HG03565 (cell line): ENCODE measurements at regions not wholly inside any gene's neighbourhood (a gene's known extent, or its start where the extent isn't known, plus 50 kb on each side); places are given as distances from the start of the nearest gene placed in this dataset.
A peak's percentile ranks its signal among the peaks of the same experiment; 100 is the strongest.

Source experiments
- ATAC-seq: cut with Tn5 transposase; IDR thresholded peaks from one replicate; pipeline ENCODE4 v1.9.1; 2021; ENCODE audit warnings: mild to moderate bottlenecking, moderate library complexity; ENCODE audit not compliant: unreplicated experiment

DNA sequence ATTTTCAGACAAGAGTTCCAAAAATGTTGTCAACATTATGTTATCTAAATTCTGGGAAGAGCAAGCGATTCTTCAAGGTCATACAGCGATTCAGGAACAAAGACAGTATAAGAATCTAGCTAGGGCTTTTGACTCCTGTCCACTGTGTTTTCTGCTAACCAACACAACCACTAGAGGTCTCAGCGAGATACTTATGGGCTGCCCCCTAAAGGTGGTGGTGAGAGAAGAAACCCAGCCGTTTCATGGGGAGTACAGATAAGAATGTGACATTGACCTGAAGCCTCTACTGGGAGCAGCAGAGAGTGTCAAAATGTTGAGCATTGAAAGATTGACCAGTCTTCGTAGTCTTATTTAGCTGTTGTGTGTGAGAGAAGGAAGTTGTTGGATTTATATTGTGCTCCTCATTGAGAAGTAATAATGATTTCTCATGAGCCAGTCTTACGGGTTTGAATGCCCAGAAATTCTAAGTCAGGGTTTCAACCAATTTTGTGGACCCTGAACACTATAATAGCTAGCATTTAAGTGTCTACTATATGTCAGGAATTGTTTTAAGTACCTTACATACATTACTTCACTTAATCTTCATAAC is 168.3 kb downstream of the SPRY1 start:
- peak; percentile 100 for ATAC-seq

DNA sequence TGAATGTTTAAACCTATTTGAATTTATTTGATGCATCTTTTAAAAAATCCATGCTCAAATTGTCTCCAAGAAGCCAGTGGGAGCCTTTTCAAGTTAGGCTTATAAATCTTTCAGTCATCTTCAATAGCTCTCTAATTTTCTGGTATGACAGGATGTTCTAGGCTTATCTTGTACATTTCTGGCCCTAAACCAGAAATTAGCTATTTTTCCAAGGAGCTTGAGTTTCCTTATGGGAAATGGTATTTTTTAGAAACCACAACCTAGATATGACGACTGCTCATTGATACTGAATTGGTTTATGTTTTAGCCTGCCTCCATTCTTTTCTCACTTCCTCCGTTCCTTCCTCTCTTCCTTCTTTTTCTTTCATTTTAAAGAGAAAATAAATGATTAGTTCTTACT is 172.3 kb downstream of the SPRY1 start:
- no peak for ATAC-seq

DNA sequence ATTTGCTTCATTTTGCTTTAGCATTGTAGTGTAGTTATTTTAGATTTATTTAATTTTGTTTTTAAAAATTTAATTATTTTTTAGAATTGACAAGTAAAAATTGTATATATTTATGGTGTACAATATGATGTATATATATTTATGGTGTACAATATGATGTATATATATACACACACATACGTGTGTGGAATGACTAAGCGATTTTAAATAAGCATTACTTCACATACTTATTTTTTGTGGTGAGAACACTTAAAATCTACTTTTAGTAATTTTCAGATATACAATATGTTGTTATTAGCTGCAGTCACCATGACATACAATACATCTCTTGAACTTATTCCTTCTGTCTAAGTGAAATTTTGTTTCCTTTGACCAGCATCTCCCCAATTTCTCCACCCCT is 172.9 kb downstream of the SPRY1 start:
- ATAC-seq, result no peak

DNA sequence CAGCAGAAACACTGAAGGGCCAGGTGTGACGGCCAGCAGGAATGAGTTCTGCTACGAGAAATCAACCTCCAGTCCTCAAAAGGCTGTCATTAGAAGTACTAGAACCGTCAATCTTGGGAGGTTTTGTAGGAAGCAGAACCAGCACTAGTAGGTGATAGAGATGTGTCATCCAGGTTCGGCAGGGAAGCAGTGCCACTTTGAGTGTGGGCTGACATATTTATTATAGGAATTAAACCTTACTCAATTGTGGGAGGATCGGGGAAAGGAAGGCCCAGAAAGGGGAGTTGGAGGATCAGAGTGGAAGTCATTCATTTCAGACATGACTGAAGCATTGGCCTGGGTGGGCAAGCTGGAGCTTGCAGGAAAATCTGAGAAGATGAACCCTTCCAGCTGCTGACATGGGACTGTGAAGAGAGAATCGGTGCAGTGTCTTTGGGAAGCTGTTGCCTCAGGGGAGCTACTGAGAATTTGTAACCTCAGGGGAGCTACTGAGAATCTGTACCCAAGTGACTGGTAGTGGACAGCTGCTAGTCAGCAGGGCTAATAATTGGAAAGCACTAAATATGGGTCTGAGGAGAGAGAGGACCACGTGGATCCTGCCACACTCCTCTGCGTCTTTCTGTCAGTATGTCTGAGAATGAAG is 177.4 kb downstream of the SPRY1 start:
- no peak for ATAC-seq

DNA sequence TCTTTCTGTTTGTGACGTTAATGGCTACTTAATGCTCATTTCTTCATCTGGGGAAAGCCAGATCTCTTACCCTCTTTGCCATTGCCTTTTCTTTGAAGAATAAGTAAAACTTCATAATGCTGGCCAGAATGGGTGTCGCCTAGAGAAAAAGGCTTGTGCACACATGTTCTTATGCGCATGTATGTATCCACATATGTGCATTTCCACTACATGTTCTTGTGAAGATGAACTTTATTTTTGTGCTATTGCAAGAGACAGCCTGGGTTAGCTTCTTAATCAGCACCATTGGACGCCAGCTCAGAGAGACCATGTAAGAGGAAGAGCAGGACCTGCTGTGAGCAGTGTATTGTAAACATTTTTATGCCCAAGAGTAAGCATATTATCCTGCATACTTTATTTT is 178.7 kb downstream of the SPRY1 start:
- ATAC-seq, result no peak

DNA sequence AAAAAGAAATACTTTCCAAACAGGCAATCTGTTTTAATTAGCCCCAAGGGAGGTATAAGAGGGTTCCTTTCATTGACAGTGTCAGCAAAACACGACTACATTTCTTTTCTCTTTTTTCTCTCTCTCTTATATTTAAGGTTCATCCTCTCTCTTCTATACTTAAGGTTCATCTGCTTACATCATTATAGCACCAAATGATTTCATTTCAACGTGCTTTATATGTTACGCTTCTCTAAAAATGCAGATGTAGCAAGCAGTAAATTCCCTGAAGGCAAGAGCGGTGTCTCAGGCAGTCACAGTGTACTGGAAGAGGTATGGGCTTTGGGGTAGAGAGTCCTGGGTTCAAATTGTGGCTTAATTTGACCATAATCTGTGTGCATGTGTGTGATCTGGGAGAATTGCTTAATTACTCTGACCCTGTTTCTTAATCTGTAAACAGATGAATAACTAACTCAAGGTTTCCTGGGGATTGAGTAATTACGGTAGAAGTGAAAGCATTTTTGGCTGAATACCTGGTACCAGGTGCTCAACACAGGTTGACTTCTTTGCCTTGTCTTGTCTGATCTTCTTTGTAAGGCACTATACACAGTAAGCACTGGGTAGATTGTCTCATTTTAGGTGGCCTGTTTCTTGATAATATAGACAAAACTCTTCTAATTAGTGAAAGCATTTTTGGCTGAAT is 180.8 kb downstream of the SPRY1 start:
- no peak for ATAC-seq

DNA sequence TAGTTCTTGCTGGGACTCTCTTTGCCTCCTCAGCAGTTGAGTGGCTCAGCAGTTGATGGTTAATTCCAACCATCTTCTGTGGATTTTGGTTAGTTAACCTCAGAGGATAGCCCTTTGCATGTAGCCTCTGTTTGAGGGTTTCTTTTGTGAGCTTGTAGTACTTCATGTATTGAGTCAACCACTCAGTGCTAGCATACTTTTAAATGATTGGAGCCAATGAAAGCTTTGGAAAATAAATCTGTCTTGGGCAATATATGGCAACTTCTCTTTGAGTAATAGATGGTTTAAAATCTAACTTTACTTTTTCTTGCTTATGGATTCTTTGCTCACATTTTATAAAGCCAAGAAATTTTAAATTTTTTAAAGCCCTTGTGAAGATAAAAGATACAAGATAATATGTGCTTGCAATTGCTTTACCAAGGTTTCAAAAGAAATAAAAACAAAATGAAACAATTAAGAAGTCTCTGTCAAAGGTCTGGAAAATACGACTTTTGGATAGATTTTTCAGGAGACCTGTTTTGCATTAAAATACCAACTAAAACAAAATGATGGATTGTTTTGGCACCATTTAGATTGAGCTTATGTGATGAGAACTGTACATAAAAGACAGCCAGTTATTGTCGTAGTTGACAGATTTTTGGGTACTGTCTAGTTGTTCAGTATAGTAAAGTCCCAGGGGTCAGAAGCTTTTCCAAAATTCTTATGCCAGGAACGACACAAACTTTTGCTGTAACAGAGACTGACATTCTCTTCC is 181.9 kb downstream of the SPRY1 start:
- no peak for ATAC-seq

DNA sequence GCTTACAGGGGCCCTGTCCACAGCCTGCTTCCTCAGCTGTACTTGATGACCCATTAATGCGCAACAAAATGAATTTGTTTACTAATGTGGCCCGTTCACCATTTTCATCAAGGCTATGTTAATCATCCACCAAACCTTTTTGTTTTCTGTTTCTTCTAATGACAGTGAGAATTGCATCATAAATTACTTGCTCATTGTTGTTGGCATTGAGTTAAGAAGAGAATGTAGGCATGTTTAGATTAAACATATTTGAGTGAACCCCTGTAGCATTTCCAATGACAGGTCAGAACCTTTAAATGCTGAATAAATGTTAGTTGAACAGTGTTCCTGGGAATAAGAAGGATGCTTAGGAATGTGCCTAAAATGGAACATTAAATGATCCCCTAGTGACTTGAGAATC is 183.4 kb downstream of the SPRY1 start:
- ATAC-seq, result no peak

DNA sequence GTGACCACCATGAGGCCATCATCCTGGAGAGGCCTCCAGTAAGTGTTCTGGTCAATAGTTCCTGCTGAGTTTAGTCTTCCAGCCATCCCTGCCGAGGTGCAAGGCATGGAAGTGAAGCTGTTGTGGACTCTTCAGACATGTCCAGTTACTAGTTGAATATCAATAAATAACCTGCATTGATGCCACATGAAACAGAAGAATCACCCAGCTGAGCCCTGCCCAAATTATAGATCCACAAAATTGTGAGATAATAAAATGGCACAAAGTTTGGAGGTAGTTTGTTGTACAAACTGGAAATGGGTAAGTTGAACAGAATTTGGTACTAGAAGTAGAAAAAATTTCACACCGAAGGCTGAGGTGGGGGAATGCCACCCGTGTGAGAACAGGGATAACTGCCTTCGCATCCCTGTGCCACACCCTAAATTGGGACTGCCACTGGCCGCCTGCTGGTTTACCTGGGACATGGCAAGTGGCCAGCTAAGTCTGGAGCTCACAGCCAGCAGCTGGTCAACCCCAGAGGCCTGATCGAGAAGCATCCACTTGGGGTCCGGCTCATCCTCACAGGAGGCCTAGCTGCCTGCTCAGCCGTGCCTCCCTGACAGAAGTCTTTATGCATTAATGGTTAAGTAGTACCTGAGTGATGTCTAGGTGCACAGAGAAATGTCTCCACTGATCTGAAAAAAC is 184.5 kb downstream of the SPRY1 start:
- ATAC-seq, result no peak

DNA sequence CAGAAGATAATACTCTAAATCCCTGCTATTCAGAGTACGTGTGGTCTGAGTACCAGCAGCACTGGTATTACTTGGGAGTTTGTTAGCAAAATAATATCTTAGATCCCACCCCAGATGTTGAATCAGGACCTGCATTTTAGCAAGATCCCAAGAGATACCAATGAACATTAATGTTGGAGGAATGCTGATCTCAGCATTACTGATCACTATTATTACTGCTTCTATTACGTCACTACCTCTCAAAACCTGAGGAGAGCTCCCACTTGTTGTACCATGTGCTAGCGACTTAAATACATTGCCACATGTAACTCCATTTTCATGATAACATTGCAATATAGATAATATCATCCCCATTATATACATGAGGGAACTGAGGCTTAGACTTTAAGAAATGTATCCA is 185.2 kb downstream of the SPRY1 start:
- ATAC-seq, result no peak

DNA sequence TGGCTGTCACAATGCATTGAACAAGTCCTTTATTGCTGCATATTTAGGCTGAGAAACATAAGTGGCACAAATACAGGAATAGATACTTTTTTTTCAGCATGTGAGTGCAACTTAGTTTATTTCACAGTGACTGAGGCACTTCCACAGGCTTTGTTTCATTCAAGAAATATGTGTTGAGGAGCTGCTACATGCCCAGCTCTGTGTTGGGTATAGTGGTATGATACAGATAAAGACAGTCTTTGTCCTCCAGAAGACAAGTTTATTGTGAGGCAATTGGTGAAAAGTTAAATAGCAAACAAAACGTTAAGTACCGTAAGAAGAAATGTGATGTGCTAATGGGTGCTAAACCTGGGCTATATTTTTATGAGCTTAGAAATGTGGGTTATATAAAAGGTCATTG is 186.4 kb downstream of the SPRY1 start:
- no peak for ATAC-seq

DNA sequence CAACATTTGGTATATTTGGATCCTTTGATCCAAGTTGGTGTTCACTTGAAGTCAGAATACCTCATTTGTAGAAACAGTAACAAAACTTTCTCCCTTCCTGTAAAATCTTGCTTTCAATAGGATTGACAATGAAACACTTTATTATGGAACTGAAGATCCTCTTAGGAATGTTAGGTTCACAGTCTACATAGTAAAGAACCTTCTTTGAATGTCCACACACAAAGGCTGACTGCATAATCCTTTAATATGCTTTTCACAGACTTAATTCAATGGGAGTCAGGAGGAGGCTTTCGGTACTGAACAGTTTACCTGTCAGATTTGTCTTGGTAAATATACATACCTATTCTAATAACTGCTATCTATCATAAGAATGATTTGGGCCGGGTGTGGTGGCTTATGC is 188.5 kb downstream of the SPRY1 start:
- no peak for ATAC-seq

DNA sequence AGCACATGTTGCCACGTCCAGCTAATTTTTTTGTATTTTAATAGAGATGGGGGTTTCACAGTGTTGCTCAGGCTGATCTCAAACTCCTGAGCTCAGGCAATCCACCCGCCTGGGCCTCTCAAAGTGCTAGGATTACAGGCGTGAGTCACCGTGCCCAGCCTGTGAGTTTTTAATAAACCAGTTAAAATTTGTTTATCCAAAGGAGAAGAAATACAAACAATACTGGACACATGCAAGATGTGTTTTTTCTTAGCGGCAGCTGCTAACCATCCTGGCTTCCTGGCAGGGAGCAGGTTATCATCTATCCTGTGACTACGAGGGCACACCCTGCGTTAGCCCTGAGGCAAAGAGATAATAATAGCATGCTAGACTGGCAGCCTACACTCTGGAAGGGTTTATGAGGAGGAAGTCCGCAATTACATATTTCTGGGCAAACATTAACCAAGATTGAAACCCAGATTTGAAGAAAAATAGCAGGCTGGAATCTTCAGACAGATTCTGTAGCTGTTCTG is 191.4 kb downstream of the SPRY1 start:
- ATAC-seq, result peak; percentile 0

DNA sequence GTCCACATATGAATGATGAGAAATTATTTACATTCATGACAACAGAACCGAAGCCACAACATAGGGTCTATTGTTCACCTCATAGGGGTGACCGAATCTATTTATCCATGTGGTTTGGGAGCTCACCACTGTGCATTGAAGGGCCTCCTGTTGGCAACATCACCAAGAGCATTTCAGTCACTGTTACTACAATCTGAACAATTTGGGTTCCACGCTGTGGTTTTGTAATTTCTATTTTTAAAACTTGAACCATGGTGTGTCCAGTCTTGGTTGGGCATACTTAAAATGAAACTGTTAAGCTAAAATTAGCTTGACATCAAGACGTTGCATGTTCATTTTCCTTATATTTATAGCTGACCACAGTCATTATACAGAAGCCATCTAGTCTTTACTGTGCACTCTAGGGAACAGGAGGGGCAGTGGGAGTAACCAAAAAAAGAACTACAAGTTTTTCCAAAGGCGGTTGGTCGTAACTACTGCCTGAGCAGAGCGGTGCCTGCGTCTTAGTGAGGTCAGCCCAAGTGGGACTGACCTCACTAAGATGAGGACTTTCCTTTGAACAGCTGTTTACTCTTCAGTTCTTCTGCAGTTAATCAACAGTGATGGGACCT is 192.1 kb downstream of the SPRY1 start:
- peak; percentile 80 for ATAC-seq

DNA sequence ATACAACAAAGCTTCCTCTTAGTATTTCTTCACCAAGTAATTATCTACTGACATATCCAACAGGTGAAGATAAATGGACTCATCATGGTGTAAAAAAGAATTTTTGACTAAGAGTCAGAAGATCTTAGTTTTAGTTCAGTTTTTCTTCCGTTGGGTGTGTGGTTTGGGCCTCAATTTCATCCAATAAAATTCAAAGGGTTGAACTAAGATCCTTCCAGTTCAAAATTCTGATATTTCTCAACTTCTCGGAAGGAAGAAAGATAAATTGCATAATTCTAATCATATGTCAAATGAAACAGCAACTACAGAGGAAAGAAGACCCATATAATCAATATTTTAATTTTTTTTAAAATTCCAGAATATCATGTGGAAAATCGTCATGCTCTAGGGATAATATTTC is 192.7 kb downstream of the SPRY1 start:
- ATAC-seq, result no peak

DNA sequence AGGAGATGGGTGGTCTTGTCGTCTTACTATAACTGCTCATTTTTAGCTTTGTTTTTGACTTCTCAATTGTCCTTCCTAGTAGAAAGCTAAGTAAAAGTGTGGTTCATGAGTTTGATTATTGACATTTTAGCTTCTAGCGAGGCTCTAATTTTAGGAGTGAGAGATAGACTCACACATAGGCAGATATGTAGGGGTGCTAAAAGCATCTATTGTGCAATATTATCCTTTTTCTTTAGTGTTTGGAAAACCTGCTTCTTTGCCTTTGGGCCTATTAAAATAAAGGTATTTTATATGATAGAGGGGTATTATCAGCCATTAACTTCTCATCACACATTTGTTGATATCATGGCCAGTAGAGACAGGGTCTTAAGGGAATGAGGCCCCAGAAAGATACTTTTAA is 195.3 kb downstream of the SPRY1 start:
- ATAC-seq, result no peak

DNA sequence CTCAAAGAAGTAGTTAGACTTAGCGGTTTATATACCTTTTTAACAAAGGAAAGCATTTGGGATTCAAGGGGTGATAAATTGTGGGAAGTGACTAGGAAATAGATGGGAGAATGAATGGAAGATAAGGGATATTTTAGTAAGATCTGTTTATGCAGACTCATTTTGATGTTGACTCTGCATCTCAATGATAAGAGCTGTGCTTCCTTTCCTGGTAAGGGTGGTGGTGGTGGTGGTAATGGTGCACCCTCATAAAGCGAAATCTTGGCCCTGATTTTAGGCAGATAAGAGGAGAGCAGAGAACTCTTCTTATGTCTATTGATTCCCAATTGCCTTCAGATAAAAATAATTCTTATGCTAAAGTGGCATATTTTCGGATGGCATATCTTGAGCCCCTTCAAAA is 197.1 kb downstream of the SPRY1 start:
- no peak for ATAC-seq

DNA sequence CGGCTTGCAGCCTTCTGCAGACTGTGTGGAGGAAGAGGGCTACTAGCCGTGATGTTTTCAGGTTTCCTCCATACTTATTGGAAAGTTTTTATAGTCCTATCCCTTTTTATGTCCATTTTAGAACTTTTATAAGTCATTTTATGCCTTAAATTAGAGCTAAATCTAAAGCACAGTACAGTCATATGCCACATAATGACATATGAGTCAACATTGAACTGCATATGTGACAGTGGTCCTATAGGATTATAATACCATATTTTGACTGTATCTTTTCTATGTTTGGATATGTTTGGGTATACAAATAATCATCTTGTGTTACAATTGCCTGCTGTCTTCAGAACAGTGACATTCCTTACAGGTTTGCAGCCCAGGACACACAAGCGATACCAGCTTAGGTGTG is 200.2 kb downstream of the SPRY1 start:
- no peak for ATAC-seq

DNA sequence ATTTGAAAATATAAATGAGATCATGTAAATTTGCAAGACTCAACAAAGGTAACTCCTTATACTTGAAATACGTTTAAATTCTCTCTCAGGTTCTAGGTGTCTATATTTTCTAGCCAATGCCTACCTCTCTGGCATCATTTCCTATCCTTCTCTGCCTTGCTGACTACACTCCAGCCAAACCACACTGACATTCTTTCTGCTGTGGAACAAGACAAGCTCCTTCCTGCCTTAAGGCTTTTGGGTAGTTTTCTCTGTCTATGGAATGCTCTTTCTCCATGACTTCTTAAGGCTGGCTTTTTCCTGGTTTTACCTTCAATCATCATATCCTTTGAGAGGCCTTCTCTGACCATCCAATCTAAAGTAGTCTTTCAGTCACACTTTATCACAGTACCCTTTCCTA is 201.0 kb downstream of the SPRY1 start:
- ATAC-seq, result no peak

DNA sequence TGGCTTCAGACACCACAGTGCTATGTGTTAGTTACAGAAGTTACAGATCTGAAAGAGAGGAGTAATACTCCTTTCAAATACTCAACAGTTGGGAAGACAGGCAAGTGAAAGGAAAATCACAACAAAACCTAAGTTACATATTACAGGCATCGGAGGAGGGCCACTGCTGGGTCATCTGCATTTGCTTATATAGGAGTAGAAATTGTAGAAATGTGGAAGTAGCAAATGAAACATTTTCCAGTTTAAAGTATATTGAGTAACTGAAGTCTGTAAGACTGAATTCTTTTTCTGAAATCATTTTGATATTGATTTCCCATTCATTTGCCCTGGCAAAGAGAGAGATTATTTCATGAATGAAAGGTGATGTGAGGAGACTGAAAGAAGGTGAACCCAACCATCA is 201.7 kb downstream of the SPRY1 start:
- no peak for ATAC-seq
